ENCODE measurements at regions not wholly inside any gene's neighbourhood (a gene's known extent, or its start where the extent isn't known, plus 50 kb on each side); places are given as distances from the start of the nearest gene placed in this dataset.
"Not testable (repeated sequence)": the region's sequence is repeated elsewhere in the genome, so short reads cannot be mapped to it uniquely, and the experiment has no call there.

- DNase-seq (ENCODE audit: low read depth in 3 of 3) = no peak
Observed at GRCh38 chr1:181257117-181257516, 168.6 kb downstream of the IER5 start.

DNA sequence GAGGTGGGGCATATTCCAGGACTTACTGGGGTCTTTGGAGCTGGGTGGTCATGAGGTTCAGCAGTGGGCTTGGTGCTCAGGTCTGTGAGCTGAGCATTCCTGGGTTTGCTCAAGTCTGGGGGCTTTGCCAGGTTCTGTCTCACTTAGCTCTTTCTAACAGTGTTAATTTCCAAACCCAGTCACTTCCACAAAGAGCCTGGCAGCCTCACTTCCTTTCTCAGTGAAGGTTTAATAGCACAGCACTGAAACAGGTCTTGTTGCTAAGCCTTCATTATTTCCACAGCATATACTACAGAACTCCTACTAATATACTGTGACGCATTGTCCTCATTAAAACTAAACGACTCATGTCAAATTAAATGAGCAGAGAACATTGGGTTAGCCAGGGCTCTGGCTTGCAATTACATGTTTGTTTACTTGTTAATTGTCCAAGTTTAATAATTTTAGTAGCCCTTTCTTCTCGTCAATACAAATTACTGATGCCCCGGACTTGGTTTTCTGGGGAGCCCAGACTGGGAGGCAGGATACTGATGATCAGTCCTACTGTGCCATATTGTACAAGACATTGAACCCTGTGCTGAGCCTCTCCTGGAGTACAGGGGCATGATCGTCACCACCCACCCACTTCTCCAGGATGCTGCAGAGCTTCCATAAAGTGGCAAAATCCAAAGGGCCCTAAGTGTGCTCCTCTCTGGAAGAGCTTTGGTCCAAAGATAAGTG is 170.7 kb downstream of the IER5 start:
- DNase-seq (ENCODE audit: low read depth in 3 of 3) = no peak

DNA sequence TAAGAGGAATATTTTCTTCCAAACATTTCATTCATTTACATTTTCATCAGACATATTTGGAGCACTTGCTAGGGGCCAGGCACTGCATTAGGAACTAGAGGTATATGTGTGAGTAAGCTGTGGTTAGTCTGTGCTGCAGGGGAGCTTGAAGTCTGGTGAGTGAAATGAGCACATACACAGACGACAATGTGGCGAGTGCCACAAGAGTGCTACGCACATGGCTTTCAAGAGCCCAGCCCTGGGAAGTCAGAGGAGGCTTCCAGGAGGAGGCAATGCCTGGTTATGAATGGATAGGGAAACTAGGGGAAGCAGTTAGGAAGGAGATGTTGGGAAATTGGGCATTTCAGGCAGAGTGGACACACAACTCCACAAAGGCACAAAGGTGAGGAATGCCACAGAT is 171.8 kb downstream of the IER5 start:
- no peak for DNase-seq (ENCODE audit: low read depth in 3 of 3)

DNA sequence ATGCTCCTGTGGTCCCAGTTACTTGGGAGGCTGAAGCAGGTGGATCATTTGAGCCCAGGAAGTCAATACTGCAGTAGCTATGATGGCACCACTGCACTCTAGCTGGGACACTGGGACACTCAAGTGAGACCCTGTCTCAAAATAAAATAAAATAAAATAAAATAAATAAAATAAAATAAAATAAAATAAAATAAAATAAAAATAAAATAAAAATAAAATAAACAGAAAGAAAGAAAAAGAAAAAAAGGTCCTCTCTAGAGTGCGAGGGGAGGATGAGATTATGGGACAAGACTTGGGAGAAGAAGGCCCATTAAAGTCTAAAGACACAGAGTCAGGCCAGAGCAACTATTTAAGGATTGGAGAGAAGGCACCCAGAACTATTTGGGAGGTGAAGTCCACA is 172.5 kb downstream of the IER5 start:
- no peak for DNase-seq (ENCODE audit: low read depth in 3 of 3)

DNA sequence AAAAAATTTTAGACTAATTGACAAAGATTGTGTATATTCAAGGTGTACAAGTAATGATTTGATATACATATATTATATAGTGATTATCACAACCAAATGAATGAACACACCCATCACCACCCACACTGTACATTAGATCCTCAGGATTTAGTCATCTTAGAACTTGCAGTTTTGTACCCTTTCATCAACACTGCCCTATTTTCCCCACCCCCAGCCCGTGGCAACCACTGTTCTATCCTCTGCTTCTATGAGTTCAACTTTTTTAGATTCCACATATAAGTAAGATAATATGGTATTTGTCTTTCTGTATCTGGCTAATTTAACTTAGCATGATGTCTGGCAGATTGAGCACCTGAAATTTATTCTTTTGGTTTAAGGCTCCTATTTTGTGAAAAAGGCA is 173.6 kb downstream of the IER5 start:
- DNase-seq (ENCODE audit: low read depth in 3 of 3) = no peak

DNA sequence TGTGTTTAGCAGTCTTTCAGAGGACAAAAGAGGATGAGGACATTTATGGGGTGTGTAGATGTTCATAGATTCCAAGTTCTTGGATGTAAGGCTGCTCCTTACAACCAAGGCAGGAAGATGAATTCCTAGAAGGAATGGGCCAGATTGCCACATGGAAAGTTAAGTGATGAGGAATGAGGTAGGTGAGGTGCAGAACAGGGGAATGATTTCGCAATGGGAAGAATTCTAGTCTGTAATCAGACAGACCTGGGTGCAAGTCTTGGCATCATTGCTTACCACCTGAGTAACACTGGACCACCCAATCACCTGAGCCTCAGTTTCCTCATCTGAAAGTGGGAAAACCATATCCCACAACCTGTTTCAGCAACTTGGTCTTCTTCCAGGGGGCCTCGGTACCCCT is 174.9 kb downstream of the IER5 start:
- DNase-seq (ENCODE audit: low read depth in 3 of 3) = no peak

DNA sequence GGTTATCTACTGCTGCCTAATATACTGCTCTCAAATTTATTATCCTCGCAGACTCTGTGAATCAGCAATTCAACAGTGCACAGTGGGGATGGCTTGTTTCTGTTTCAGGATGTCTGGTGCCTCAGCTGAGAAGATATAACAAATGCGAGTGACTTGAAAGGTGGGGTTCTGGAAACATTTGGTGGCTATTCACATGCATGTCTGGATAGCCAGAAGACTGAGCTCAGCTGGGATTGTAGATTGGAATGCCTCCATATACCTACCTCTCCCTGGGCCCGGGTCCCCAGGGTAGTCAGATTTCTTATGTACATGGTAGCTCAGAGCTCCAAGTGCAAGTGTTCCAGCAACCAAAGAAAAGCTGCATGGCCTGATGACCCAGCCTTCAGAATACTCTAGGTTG is 176.3 kb downstream of the IER5 start:
- DNase-seq (ENCODE audit: low read depth in 3 of 3) = no peak

DNA sequence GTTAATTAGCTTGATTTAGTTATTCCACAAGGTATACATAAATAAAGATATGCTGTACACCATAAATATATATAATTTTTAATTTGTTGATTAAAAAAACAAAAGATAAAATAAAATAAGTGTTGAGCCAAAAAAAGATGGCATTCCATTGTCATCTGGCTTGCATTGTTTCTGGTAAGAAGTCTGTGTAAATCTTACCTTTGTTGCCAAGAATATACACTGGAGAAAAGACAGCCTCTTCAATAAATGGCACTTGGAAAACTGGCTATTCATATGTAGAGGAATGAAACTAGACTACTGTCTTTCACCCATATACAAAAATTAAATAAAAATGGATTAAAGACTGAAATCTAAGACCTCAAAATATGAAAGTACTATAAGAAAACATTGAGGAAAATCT is 196.5 kb downstream of the IER5 start:
- no peak for DNase-seq (ENCODE audit: low read depth in 3 of 3)

DNA sequence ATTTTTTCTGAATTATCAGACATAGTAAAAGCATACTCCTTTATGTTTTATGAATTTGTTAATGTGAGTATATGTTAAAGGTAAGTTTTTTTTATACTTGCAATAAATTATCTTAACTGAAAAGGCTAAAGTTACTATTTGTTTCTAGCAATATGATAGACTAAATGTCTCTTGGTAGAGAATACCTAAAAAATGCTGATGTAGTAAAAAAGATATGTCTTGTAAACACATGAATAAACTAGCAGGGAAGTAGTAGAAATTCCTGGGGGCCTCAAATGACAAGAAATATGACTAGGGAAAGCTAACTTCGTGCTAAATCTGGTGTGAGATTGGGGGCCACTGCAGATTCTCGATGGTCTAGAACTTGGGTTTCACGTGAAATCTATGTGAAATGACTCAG is 188.1 kb upstream of the CACNA1E start:
- no peak for DNase-seq (ENCODE audit: low read depth in 3 of 3)

DNA sequence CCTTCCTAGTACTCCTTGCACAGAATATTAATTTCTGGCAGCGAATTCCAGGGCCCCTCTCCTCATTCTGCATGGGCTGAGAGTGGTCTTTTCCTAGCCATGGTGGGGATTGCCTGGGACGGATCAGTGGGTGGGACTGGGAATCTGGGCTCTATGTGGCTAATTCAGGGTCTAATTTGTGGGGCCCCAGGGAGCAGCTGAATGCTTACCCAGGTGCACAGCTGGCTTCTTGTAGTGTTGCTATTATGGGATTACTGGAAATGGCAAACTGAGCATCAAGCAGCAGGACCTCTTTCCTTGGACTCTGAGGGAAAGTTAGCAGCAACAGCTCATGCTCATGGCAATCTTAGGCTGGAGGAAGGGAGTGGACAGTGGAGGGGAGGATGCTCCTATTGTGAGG is 187.1 kb upstream of the CACNA1E start:
- no peak for DNase-seq (ENCODE audit: low read depth in 3 of 3)

DNA sequence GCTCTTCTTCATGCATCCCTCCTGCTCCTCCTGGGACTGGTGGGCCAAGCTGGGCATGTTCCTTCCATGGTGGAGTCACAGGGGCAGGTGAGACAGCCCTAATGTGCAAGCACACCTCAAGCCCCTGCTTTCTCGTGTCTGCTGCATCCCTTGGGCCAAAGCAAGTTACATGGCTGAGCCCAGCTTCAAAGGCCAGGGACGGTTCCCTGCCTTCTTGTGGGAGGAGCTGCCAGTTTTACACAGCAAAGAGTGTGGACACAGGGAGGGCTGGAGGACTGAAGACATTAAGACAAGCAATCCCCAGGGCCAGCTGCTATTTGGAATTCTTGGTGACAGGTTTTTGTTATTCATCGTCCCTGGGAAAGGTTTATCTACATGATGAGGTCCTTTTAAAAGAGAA is 175.2 kb upstream of the CACNA1E start:
- no peak for DNase-seq (ENCODE audit: low read depth in 3 of 3)

- DNase-seq (ENCODE audit: low read depth in 3 of 3) = no peak
Observed at GRCh38 chr1:181310560-181310959, 172.8 kb upstream of the CACNA1E start.

DNA sequence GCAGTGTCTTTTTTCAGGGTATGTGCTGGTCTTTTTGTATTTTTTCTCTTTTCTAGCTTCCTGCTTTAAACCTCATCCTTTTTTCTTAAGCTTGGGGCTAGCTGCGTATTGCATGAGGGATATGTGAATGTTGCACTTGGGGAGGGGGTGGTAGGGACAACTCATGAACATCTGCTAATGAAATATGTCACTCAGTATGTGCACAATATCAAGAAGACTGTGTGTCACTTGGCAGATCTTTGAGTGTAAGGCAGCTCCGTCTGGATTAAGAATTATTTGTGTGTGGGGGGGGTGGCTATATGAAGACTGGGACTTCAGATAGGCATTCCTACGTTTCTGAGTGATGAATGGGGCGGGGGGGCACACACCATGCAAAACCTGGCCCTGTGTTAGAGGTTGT is 170.4 kb upstream of the CACNA1E start:
- DNase-seq (ENCODE audit: low read depth in 3 of 3) = no peak

DNA sequence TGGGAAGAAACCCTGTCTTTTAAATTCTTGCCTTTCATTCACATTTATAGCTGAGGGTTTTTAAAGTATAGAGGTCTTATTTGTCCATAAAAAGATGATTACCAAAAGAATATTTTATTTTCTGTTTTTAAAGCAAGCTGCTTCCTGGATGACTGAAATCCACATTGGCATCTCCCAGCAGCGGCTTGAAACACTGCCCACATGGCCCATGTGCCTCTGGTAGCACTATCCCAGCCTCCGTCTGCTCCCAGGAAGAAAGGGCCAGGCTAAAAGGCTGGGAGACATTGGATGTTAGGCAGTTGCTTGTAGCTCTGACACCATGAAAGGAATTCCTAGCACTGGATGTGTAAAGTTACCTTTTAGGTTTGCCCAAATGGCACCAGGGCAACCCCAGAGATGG is 169.9 kb upstream of the CACNA1E start:
- DNase-seq (ENCODE audit: low read depth in 3 of 3) = no peak

DNA sequence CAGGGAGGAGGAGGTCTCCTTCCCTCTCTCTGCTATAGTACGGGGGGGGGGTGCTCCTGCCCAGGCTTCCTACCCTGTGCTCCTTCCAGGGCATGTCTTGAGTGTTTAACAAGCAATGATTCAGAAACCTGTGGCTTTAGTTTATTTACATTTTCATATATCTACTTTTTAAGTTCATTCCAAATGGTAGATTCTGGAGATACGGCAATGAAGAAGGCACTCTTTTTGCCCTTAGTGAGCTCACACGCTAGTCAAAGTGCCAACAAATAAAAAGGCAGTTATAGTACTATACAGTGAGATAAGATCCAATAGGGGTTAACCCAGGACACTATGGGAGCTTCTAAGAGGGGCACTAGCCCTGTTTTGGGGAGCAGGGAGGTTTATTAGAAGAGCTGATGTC is 169.3 kb upstream of the CACNA1E start:
- no peak for DNase-seq (ENCODE audit: low read depth in 3 of 3)

- no peak for DNase-seq (ENCODE audit: low read depth in 3 of 3)
Observed at GRCh38 chr1:181314959-181315358, 168.4 kb upstream of the CACNA1E start.

DNA sequence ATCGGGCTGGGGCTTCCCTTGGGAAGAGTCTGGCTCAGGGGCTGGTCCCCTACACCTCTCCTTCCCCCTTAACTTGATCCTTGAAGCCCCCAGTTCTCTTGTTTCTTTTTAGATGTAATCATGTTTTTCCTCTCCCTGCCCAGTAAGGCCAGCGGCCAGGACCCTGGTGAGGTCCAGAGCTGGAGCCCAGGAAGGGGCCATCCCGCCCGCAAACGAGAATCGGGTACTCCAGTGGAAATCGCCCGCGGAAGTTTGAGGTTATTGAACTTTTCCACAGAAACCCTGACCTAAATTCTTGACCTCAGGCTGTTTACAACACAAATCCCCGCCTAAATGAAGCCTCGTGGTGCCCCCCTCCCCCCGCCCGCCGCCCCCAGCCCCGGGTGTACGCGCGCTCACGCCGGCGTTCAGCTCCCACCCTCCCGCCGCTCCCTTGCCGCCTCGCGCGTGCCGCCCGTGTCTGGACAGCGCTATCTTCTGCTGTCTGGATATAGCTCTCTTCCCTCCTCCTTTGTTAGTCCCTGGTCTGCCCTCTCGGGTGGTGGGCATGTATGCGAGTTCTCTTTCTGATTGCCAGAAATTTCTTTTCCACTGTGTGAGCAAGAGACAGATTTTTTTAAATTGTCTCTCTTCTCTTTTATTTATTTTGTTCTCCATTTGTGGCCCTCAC is 165.9 kb upstream of the CACNA1E start:
- no peak for DNase-seq (ENCODE audit: low read depth in 3 of 3)

- DNase-seq (ENCODE audit: low read depth in 3 of 3) = no peak
Observed at GRCh38 chr1:181318022-181318857, 165.1 kb upstream of the CACNA1E start.

DNA sequence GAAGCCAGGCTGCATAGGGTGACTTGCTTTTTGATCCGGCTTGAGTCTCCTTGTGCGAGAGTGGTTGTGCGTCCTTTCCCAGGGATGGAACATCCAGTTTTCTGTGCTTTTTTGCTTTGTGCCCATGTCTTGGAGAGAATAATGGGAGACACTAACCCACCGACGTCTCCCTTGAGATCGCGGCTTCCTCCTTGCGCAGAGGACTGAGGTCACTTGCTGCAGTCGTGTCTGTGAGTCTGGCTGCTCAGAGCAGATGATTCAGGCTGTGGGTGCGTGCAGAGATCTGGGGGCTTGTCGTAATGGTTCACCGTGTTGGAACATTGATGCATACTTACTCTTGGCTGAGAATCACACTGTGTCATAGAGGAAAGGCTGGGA is 164.5 kb upstream of the CACNA1E start:
- DNase-seq (ENCODE audit: low read depth in 3 of 3) = peak in 1 of 3 donors; percentile 11

GRCh38 chr1:181319907-181320306 is 163.4 kb upstream of the CACNA1E start:
- no peak for DNase-seq (ENCODE audit: low read depth in 3 of 3)

DNA sequence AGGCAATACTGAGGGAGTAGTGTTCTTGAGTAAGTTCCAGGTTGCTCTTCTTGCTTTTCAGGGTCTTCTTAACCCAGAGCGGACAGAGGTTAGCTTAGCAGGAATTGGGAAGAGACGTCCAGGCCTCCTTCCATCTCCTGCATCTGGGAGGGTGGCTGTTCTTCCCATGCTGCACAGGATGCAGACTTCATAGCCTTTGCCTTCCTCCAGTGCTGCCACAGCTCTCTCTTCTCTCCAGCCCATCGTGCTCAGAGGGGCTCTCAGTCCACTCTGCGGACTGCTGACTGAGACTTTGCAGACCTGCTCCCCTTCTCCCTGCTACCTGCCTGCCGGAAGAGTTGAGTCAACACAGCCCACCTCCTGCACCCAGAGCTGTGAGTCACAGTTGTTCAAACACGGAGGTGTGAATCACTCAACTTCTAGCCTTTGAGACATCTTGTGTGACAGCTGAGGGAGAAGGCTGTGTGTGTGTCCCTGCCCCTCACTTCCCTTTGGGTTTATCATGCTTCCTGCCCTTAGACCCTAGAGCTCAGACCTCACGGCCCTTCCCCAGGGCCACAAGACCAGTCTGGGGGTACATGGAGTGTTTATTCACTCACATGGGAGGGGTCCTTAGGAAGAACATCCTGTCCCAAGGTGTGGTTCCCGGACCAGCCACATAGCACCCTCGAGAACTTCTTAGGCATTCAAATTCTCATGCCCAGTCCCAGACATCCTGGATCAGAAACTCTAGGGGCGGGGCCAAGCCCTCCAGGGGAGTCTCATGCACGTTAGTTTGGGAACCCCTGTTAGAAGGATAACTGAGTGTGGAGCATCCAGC is 158.3 kb upstream of the CACNA1E start:
- peak; percentile 23 to 64 (median 43) for DNase-seq (ENCODE audit: low read depth in 3 of 3)

GRCh38 chr1:181325765-181326164 is 157.6 kb upstream of the CACNA1E start:
- DNase-seq (ENCODE audit: low read depth in 3 of 3) = not testable (repeated sequence)
